ENCODE measurements at regions not wholly inside any gene's neighbourhood (a gene's known extent, or its start where the extent isn't known, plus 50 kb on each side); places are given as distances from the start of the nearest gene placed in this dataset.
A peak's percentile ranks its signal among the peaks of the same experiment; 100 is the strongest.

DNA sequence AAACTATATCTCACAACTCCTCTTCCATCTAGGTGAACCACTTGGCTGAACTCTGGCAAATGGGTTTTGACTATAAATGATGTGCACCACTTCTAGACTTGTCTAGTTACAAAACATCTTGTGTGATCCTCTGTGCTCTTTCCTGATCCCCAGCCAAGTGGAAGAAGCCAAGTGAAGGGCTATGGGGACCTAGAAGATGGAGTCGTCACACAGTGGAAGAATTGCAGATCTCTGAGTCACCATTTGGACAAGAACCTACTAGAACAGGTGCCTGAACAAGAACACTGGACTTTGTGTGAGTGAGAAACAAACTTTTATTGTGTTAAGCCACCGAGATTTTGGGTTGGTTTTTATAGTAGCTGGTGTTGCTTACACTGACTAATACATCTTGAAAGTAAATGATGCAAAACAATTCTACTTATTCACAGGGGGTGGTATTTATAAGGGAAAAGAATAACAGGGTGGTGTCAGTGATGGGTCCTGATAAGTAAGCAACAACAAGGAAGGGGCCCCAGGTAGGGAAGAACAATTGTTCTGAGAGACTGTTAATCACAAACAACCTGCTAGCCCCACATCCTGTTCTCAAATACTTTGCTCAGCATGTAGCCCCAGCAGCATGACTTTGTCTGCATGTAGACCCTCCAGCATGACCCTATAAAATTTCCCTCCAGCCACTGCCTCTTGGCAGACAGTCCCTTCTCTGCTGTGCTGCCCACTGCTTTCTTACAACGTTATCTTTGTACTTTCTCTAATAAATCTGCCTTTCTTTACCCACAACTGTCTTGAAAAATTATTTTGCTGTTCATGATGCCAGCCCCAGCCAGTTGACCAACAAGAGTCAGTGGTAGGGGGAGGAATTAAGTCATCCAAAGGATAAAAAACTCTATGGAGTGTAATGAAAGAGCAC is 280.7 kb upstream of the PLET1 start:
- no peak for DNase-seq

DNA sequence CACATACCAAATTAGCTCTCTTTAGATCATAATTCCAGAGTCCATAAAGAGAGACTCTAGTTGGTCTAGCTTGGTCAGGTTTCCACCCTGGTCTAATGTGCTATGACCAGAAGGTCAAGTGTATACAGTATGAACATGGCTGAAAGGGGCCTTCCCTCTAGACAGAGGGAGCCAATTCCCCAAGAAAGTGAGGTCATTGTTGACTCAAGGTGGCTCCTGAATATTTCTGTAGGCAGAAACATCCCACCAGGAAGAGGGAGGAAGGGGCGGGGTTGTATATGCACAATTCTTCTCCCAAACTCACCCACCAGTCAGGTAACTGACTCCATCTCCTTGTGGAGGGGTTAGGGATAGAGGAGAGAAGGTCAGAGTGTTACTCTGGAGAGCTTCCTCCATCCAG is 281.8 kb upstream of the PLET1 start:
- no peak for DNase-seq

DNA sequence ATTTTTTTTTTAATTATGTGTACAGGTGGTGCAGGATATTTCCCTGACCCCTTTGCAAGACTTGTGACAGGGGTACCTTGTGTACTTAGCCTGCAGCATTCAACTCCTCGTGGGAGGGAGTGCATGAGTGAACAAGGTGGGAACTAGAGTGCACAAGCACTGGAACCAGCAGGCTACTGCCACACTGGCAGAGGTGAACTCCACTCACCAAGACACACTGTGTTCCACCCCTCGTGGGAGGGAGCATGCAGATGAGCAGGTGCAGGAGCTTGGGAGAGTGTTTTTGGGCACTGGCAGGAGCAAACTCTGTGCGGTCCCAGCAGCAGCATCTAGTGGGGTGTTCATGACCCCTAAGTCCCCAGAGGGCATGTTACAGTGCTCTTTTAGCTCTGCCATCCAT is 282.7 kb upstream of the PLET1 start:
- no peak for DNase-seq

DNA sequence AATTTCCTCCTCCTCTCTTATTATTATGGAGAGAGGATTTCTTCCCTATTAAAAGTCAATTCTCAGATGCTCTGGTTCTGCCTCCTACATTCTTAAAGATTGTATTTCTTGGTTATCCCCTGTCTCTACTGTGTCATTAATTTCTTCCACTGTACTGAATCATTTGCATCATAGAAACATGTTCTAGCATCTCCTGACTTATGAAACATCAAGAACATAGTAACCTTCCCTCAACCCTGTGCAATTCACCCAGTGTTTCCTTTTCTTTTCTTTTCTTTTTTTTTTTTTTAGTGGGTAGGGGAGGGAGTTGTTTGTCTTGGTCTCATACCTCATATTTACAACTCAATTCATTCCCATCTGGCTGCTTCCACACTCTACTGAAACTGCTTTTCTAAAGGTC is 288.0 kb upstream of the PLET1 start:
- no peak for DNase-seq

DNA sequence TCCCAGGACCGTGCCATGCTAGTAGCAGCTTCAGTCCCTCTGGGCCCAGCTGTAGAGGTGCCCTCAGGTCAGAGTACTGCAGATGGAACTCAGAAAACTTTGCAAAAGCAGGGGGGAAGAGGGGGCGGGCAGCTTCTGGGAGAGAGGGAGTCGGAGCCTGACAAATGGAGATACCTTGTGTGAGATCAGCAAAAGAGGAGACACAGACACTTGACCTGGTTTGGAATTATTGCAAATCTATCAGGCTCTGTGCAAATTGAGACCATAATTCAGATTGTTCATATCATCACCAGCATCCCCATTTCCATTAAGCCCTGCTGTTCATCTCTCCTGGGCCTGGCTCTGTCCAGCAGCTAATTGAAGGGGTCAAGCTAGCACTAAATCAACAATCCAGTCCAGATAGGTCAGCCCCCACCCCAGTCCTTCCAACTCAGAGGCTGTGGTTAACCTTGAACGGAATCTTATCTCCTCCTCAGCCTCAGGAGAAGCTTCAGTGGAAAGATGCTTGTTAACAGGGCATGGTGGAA is 292.6 kb upstream of the PLET1 start:
- DNase-seq: no peak

DNA sequence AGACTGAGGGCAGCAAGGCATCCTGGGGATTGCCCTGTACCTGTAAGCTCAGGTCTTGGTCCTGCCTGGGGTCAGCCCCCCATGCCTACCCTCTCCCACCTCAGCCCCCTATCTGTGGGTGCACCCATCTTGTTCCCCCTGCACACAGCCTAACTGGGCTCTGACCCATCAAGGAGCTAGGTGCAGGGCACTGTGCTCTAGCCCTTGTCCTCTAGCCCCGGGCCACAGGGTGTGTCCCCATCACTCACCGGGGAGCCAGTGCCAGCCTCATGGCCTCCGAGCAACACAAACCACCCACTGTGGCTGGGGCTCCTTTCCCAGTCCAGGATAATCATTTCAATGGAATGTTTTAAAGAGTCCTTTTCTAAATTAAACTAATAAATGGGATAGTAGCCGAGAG is 293.9 kb upstream of the PLET1 start:
- DNase-seq: no peak

DNA sequence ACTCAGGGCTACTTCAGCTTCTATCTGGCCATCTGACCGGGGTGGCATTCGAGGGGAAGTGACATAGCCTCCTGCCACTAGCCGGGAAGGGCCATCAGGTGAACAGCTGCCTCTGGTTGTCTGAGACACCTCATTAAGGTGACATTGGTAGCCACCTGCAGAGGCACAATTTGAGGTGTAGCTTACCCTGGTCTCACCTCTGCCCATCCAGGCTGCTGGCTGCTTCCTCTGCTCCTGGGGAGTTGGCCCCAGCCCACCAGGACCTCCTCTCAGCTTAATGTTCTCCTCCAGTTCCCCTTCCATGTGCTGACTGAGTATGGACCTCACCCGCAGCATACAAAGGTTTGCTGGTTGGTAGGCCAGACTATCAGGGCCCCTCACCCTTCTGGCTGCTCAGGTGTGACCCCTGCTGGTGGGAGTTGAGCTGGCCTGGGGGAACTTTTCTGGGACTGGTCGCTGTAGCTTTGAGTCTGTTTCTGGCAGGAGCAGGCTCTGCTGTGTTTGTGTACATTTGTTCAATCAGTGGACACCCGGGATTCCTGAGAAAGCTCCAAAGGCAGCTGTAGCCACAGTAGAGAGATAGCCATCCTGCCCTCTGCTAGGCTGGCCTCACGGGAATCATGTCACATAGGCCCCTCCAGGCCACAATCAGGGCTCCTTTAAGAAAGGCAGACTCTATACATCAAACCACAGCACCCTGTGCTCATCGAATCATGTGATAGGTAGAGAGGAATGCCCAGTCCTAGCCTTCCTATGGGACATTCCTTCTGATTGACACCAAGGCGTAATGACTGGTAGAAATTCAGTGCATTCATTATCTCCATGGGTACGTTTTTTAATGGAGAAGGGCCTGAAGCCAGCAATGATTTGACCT is 295.1 kb upstream of the PLET1 start:
- peak; percentile 66 to 82 (median 81) for DNase-seq

DNA sequence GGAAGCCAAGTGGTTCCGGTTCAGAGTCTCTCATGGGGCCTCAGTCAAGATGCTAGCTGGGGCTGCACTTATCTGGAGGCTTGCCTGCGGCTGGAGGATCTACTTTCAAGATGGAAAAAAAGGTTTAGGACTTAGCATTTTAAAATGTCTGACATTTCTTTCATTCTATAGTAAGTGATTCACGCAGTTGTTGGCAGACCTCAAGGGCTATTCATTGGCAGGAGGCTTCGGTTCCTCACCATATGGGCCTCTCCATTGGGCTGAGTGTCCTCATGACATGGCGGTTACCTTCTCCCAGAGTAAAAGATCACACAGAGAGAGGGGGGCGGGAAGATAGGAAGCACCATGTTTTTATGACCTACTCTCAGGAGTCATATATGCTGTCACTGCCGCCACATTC is 298.0 kb upstream of the PLET1 start:
- no peak for DNase-seq

DNA sequence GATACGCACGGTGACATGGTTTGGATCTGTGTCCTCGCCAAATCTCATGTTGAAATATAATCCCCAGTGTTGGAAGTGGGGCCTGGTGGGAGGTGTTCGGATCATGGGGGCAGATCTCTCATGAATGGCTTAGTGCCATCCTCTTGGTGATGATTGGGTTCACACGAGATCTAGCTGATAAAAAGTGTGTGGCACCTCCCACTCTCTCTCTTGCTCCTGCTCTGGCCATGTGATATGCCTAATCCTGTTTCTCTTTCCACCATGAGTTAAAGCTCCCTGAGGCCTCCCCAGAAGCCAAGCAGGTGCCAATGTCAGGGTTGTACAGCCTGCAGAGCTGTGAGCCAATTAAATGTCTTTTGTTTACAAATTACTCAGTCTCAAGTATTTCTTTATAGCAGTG is 303.1 kb upstream of the PLET1 start:
- no peak for DNase-seq

DNA sequence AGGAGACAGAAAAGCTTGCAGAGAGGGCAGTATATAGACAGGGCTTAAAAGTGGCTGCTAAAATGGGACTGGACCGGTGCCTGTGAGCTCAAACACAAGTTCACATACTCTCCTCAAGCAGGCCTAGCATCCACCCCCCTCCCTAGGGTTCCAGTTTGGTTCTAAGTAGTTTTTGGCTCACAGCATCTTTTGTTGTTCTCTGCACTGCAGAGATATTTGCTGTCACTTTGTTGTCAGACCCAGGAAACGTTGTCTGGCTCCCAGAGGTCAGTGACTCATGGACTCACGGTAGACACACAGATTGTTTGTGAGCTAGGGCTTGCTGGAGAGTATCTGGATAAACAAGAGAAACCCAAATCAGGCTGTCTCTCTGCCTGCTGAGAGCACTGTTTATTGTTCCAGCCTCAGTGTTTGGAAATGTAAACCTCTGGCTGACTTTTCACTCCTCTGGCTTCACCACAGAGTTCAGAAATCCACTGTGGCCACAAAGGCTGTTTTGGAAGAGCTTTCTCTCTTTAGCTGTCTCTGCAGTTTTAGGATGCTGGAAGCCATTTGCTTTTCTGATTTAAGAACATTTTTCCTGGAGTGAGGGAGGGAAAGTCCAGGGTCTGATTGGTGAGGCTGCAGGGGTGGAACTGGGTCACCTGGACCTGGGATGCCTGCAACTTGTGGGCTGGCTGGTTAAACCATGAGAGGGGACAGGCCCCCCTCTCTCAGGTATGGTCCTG is 303.7 kb upstream of the PLET1 start:
- DNase-seq: no peak

DNA sequence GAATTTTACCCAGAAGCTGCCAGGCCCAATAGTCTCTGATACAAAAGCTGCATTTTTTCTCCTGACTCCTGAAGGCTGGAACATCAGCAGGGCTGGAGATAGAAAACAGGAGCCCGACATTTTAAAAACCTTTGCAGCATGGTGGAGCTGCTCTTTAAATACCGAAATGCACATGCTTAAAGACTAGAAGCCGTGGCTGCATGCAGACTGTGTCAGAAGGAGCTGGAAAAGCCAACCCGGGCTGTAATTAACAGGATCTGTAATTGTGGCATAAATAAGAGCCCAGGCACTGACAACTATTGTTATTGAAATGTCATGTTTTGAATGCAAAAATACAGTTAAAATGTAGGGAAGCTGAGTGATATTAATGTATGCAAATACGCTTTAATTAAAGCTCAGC is 304.9 kb upstream of the PLET1 start:
- DNase-seq: no peak

DNA sequence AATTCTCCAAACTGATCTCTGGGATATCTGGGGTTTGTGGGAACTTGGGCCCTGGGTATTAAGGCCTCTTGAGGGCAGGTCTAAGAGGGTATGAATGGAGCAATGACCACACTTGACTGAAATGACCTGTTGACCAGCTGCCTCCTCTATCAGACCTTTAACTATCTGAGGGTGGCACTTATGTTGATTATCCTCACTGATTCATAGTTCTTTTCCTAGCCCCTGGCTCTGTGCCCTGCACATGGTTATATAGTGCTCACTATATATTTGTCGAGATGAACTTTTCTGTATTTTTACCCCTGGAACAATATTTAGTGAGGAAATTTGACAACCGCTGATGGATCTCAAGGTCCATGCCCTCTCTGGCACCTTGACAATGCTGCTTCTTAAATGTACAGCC is 305.5 kb upstream of the PLET1 start:
- DNase-seq: peak in 1 of 4 experiments; percentile 26

DNA sequence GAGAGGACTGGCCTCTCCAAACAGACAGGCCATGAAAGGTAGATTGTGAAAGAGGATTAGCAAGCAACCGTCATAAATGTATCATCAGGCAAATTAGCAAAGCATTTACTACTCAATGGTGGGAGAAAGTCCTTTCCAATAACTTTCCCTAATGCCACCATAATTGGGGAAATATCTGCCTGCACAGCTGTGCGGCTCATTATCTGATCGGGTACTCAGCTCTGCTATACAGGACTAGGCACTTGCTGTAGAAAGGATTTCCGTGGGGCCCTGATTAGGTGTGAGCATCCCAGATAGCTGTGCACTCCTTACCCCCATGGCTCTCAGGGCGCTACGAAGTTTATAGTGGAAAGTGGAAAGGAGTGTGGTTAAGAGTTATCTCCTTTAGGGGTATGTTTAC is 309.7 kb upstream of the PLET1 start:
- DNase-seq: no peak

DNA sequence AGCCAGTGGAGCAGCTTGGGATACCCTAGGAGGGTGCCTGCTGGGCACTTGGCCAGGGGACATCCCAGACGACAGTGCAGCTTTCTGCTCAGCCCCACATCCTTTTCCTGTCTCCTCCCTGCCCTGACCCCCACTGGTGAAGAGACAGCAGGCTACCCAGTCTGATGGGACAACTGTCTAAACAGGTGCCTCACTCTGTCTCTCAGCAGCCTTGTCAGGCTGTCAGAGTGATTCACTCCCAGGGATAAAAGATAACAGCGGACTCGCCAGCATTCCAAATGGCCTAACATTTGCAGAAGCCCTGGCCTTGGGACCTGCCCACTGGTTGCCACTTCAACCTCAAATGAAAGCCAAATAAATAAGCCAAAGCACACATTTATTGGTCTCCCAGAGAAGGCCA is 318.6 kb upstream of the PLET1 start:
- DNase-seq: no peak

DNA sequence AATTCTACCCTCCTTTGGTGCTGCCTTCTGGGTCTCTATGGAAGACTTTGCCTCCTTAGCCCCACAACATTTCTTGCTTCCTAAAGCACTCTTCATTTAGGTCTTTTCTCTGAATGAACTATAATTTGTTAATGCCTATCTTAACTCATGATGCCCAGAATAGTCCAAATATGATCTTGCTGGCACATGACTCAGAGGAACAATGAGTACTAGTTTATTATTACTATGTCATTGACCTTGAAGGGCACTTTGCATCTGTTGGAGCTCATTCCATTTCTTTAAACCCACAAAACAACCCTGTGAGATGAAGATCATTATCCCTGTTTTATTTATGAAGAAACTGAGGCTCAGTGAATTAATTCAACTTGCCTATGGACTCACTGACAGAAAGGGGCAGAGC is 320.2 kb upstream of the PLET1 start:
- DNase-seq: no peak

DNA sequence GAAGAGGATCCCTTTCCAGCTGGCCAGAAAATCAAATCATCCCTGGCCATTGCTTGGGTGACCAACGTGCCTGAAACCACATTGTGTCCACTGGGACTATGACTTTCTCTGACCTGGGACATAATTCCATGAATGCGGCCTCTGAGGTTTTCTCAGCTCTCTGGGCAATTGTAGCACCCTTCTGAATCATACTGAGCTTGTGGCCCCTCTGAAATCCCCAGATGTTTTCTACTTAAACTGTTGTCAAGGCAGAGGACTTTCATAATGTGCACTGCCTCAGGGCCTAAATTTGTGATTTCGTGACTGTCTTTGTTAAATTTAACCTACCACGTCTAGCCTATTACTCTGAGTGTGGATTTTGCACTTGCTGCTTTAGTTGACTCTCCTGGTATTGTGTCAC is 321.1 kb upstream of the PLET1 start:
- DNase-seq: no peak

DNA sequence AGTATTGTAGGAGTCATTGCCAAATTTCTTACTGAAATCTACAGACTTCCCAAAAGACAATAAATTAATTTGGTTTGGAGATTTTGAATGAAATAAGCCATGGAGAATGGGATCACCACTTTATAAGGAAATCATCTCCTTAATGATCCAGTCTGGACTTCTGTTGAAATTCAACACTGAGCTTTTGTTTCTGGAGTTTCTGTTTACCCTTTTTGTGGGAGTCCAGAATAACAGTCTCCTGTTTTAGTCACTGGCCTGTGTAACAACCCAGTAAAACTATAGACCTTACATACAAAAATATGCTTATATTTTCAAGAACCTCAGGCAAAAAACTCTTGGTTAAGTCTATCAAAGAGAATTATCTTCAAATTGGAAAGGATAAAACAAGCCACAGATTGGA is 321.7 kb upstream of the PLET1 start:
- DNase-seq: no peak

DNA sequence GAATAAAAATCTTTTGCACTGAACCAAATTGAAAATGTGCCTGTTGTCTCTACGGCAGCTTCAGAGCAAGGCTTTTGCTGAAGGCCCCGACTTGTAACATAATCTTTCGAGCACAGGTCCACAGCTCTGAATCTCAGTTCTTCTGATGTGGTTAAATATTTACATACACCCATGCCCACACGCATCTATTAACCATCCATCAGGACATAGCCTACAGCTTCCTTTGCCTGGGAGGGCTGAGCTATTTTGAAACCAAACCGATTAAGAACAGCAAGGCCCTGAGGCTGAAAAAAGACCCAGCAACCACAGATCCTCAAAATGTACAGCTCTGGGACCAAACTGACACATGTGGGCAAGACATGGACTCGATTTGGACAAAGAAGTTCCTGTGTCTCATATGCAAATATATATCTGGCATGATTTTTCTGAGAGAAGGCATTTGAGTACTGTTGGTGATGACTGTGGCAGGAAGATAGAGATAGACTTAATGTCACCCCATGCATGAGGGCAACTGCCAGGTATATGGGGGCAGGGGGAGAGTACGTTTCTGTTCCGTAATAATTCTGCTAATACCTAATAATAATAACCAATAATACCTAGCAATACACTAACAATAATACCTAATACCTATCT is 322.7 kb upstream of the PLET1 start:
- DNase-seq: no peak

DNA sequence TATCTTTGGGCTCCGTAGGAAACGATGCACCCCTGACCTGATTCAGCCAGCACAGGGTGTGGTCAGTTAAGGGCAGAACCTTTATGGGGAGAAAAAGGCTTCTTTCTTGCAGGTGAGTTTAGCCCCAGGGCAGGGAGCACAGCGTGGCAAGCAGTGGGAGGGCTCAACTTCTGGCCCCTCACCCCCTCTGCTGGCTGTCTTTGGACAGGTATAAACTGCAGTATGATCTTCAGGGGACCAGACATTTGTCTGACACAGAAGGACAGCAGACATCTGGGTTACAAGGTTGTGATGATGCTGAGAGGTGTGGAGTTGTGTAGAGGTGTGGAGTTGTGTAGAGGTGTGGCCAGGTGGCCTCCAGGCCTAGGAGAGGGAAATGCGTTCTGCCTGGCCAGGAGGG is 324.0 kb upstream of the PLET1 start:
- DNase-seq: peak in 1 of 4 experiments; percentile 28

DNA sequence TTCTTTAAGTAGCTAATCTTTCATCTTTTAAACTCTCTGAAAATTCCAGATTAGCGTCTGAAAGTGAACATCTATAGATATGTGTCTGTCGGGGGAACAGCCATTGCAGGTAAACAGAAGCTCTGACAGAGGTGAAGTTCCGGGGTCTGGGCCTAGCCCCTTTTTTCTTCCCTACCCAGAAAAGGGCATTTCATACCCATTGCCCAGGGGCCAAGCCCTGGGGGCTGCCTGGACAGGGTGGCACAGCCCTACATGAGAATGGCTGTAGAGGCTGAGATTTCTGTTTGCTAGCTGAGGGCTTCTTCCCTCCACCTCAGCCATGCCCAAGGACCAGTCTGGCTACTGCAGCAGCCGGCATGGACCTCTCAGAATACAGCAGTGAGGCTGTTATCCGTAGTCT is 327.0 kb upstream of the PLET1 start:
- DNase-seq: no peak

DNA sequence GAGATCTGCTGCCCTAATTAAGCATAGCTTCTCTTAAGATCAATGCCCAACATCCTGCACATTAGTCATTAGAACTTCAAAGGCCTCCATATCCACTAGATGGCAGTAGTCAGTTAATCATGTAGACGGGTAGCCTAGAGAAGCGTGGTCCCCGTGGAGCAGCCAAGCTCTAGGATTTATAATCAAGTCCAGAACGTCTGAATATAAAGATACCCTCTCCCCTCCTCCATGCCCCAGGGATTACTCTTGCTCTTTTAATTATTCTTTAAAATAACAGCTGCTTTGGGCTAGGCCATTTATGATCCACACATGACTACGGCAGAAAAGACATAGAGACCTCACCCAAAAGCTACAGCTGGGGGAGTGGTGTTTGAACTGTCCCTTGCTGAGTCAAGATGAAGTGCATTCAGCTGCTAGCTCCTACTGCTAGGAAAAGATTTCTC is 327.6 kb upstream of the PLET1 start:
- DNase-seq: peak; percentile 73 to 93 (median 83)

DNA sequence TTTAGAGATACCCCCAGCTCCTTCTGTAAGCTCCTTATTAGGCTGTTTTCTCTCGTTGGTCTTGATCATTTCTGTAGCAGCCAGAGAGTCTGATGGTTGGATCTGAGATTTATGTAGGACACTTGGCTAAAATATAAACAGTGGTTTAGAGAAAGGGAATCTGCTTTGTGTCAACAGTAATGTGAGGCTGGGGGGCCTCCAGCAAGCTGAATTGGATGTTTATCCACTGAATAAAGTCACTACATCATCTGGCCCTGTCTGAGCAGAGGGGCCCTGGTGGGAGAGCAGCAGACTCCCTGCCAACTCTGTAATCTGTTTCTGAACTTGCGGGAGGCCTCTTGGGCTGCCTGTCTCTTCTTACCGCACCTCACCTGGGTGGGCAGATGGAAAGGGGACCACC is 328.5 kb upstream of the PLET1 start:
- no peak for DNase-seq
